H9 (cell line): ENCODE measurements at regions not wholly inside any gene's neighbourhood (a gene's known extent, or its start where the extent isn't known, plus 50 kb on each side); places are given as distances from the start of the nearest gene placed in this dataset.

Experiments
- DNase-seq: peaks from one replicate; pipeline ENCODE4 v3.0.0-alpha.2; 2017
- H2AFZ ChIP-seq: one replicate; pipeline ENCODE4 v1.6.1; 2013; ENCODE audit warnings: mild to moderate bottlenecking, low read length, control low read depth, moderate library complexity
- H2AK5ac ChIP-seq: 2 replicates; pipeline ENCODE4 v1.6.1; 2013; ENCODE audit warnings: low read length, control low read depth, mixed read lengths; ENCODE audit not compliant: insufficient read length
- H2BK120ac ChIP-seq: one replicate; pipeline ENCODE4 v1.6.1; 2013; ENCODE audit warnings: low read depth, mild to moderate bottlenecking, low read length, control low read depth, inconsistent platforms; ENCODE audit not compliant: poor library complexity, severe bottlenecking
- H2BK12ac ChIP-seq: 2 replicates; pipeline ENCODE4 v1.6.1; 2013; ENCODE audit warnings: low read length, control low read depth, mixed read lengths, low read depth; ENCODE audit not compliant: insufficient read length
- H2BK15ac ChIP-seq: 2 replicates; pipeline ENCODE4 v1.6.1; 2013; ENCODE audit warnings: low read depth, low read length, control low read depth
- H2BK20ac ChIP-seq: one replicate; pipeline ENCODE4 v1.6.1; 2013; ENCODE audit warnings: low read depth, mild to moderate bottlenecking, low read length, control low read depth, inconsistent platforms; ENCODE audit not compliant: poor library complexity, severe bottlenecking
- H2BK5ac ChIP-seq: 2 replicates; pipeline ENCODE4 v1.6.1; 2013; ENCODE audit warnings: low read length, control low read depth, mixed read lengths; ENCODE audit not compliant: insufficient read length
- H3K14ac ChIP-seq: 2 replicates; pipeline ENCODE4 v1.6.1; 2013; ENCODE audit warnings: low read length, control low read depth; ENCODE audit not compliant: insufficient read depth
- H3K18ac ChIP-seq: 2 replicates; pipeline ENCODE4 v1.6.1; 2013; ENCODE audit warnings: low read depth, mild to moderate bottlenecking, mixed read lengths, low read length, control low read depth; ENCODE audit not compliant: insufficient read length
- H3K23ac ChIP-seq: 2 replicates; pipeline ENCODE4 v1.6.1; 2013; ENCODE audit warnings: low read length, control low read depth, mixed read lengths, low read depth; ENCODE audit not compliant: insufficient read length
- H3K23me2 ChIP-seq: 2 replicates; pipeline ENCODE4 v1.6.1; 2013; ENCODE audit warnings: low read depth, mild to moderate bottlenecking, mixed read lengths, low read length, control low read depth; ENCODE audit not compliant: insufficient read length, poor library complexity, severe bottlenecking
- H3K27ac ChIP-seq: 2 replicates; pipeline ENCODE4 v1.5.1; 2013; ENCODE audit warnings: low read length, control low read depth, mixed read lengths, low read depth; ENCODE audit not compliant: insufficient read length
- H3K27me3 ChIP-seq: 2 replicates; pipeline ENCODE4 v1.6.1; 2013; ENCODE audit warnings: low read length, control low read depth, inconsistent platforms; ENCODE audit not compliant: insufficient read depth
- H3K4ac ChIP-seq: 2 replicates; pipeline ENCODE4 v1.6.1; 2013; ENCODE audit warnings: low read depth, mild to moderate bottlenecking, control low read depth, inconsistent platforms, low read length, moderate library complexity
- H3K4me1 ChIP-seq: 2 replicates; pipeline ENCODE4 v1.6.1; 2013; ENCODE audit warnings: low read length, control low read depth, inconsistent platforms; ENCODE audit not compliant: insufficient read depth
- H3K4me2 ChIP-seq: 2 replicates; pipeline ENCODE4 v1.6.1; 2013; ENCODE audit warnings: low read length, control low read depth, mixed read lengths; ENCODE audit not compliant: insufficient read length, insufficient read depth
- H3K56ac ChIP-seq: 2 replicates; pipeline ENCODE4 v1.6.1; 2013; ENCODE audit warnings: low read depth, mild to moderate bottlenecking, mixed read lengths, low read length, control low read depth; ENCODE audit not compliant: insufficient read length
- H3K79me1 ChIP-seq: 2 replicates; pipeline ENCODE4 v1.6.1; 2013; ENCODE audit warnings: low read depth, mild to moderate bottlenecking, moderate library complexity, low read length, control low read depth, inconsistent platforms; ENCODE audit not compliant: insufficient read depth, poor library complexity, severe bottlenecking
- H3K79me2 ChIP-seq: 2 replicates; pipeline ENCODE4 v1.6.1; 2013; ENCODE audit warnings: low read length, control low read depth, inconsistent platforms; ENCODE audit not compliant: insufficient read depth
- H3K9ac ChIP-seq: 2 replicates; pipeline ENCODE4 v1.6.1; 2013; ENCODE audit warnings: low read length, control low read depth, mixed read lengths; ENCODE audit not compliant: insufficient read length; ENCODE audit errors: extremely low read depth
- H3K9me3 ChIP-seq: one replicate; pipeline ENCODE4 v1.6.1; 2013; ENCODE audit warnings: low read depth, low read length, inconsistent platforms; ENCODE audit not compliant: control insufficient read depth
- H3T11ph ChIP-seq: one replicate; pipeline ENCODE4 v1.6.1; 2013; ENCODE audit warnings: mild to moderate bottlenecking, low read length, control low read depth, inconsistent platforms
- H4K20me1 ChIP-seq: one replicate; pipeline ENCODE4 v1.6.1; 2013; ENCODE audit not compliant: control insufficient read depth, insufficient read length, insufficient read depth
- H4K5ac ChIP-seq: 2 replicates; pipeline ENCODE4 v1.6.1; 2013; ENCODE audit warnings: low read depth, mild to moderate bottlenecking, mixed read lengths, low read length, control low read depth; ENCODE audit not compliant: insufficient read length
- H4K8ac ChIP-seq: replicated peaks from 2 replicates; pipeline ENCODE4 v1.6.1; 2013; ENCODE audit warnings: low read length, control low read depth, mixed read lengths, low read depth; ENCODE audit not compliant: insufficient read length
- H4K91ac ChIP-seq: 2 replicates; pipeline ENCODE4 v1.6.1; 2013; ENCODE audit warnings: low read depth, mild to moderate bottlenecking, moderate library complexity, mixed read lengths, low read length, control low read depth; ENCODE audit not compliant: insufficient read length
- H3K27ac Mint-ChIP-seq, 3 experiments: 2 replicates in 2 of 3; 3 replicates in 1 of 3; pipeline ENCODE4 v1.8.0; 2020 to 2021; ENCODE audit warnings: mixed read lengths in 3 of 3, mild to moderate bottlenecking in 1 of 3, moderate library complexity in 1 of 3
- H3K27me3 Mint-ChIP-seq: 2 replicates; pipeline ENCODE4 v1.8.0; 2021; ENCODE audit warnings: low read depth, mild to moderate bottlenecking, moderate library complexity, mixed read lengths
- H3K36me3 Mint-ChIP-seq, 3 experiments: 2 replicates in 2 of 3; 3 replicates in 1 of 3; pipeline ENCODE4 v1.8.0; 2020 to 2021; ENCODE audit warnings: low read depth in 3 of 3, mixed read lengths in 3 of 3; ENCODE audit not compliant: insufficient read depth in 1 of 3
- H3K4me1 Mint-ChIP-seq, 2 experiments: 2 replicates each; pipeline ENCODE4 v1.8.0; 2020; ENCODE audit warnings: mixed read lengths in 2 of 2
- H3K4me3 Mint-ChIP-seq, 2 experiments: 2 replicates in 1 of 2; 3 replicates in 1 of 2; pipeline ENCODE4 v1.8.0; 2020 to 2021; ENCODE audit warnings: mild to moderate bottlenecking in 2 of 2, mixed read lengths in 2 of 2, moderate library complexity in 1 of 2
- H3K9me3 Mint-ChIP-seq, 2 experiments: 2 replicates in 1 of 2; 3 replicates in 1 of 2; pipeline ENCODE4 v1.8.0; 2020; ENCODE audit warnings: mild to moderate bottlenecking in 2 of 2, mixed read lengths in 2 of 2, moderate library complexity in 1 of 2
- CTCF ChIP-seq: fragments of 200-600 bp; sonication (generic); conservative IDR thresholded peaks from 3 replicates; pipeline ENCODE4 v1.8.0; 2021; ENCODE audit warnings: antibody characterized with exemption, mild to moderate bottlenecking
- WGBS: extraction: QIAGEN DNeasy Blood & Tissue Kit; methylation state at CpG from one replicate; pipeline ENCODE4 v1.1.7; 2013; ENCODE audit warnings: missing lambda C conversion rate, low lambda C conversion rate, mixed read lengths; ENCODE audit not compliant: insufficient read length; ENCODE audit errors: extremely low coverage; 5-methylcytosine and 5-hydroxymethylcytosine counted together

- no peak for TF ChIP-seq CTCF
These were observed 131.7 kb upstream of the CTAGE1 start for GRCh38 chr18:22549260-22549937.

More at GRCh38 chr18:22549260-22549937, 131.7 kb upstream of the CTAGE1 start:
- no peak overlapping the region for H3K27ac Mint-ChIP-seq
- H3K27me3 Mint-ChIP-seq: no peaks in the 10 kb centered on the region; the same call in none of the 2 replicates
- Histone ChIP-seq H4K8ac (no peak overlapping the region), H3K9me3 (no peaks in the 10 kb centered on the region), H2BK15ac (no peak overlapping the region), H4K91ac (no peak overlapping the region), H3K56ac (no peak overlapping the region), H2AK5ac (no peak overlapping the region), H4K5ac (no peak overlapping the region), H2BK120ac (no peak overlapping the region), H3K4ac (no peak overlapping the region), H3T11ph (no peak overlapping the region), H3K4me2 (no peak overlapping the region), H3K23me2 (no peaks in the 10 kb centered on the region), H3K4me1 (no peaks in the 10 kb centered on the region; the same call in 1 of the 2 replicates), H4K20me1 (no peaks in the 10 kb centered on the region), H2BK20ac (no peak overlapping the region), H3K27me3 (no peaks in the 10 kb centered on the region; the same call in 1 of the 2 replicates), H3K27ac (no peak overlapping the region), H2BK12ac (no peak overlapping the region), H3K18ac (no peak overlapping the region), H2AFZ (no peak overlapping the region), H3K79me1 (no peaks in the 10 kb centered on the region), H3K9ac (no peak overlapping the region), H3K79me2 (no peaks in the 10 kb centered on the region), H3K14ac (no peak overlapping the region), H3K23ac (no peak overlapping the region), H2BK5ac (no peak overlapping the region)
- no CpG with 5 or more reads among the region's 6 CpGs for WGBS
- H3K4me1 Mint-ChIP-seq: peaks cover 5 to 11% of the 10 kb centered on the region in 2 experiments; a peak in 3 of 4 replicates
- H3K36me3 Mint-ChIP-seq: no peaks in the 10 kb centered on the region
- no peak for DNase-seq
- H3K9me3 Mint-ChIP-seq: no peaks in the 10 kb centered on the region
- no peak overlapping the region for H3K4me3 Mint-ChIP-seq
